CD4-positive, alpha-beta memory T cell (primary cell): ENCODE measurements at regions not wholly inside any gene's neighbourhood (a gene's known extent, or its start where the extent isn't known, plus 50 kb on each side); places are given as distances from the start of the nearest gene placed in this dataset.

Source experiments
- CTCF ChIA-PET: fragments of 350-600 bp; sonication (Branson Sonifier 250); formaldehyde crosslinking; loops from one replicate; lab custom pipeline; 2021; ENCODE audit warnings: inconsistent platforms; ENCODE audit not compliant: partially characterized antibody; lab: Charles Lee
- POLR2A ChIA-PET: fragments of 350-600 bp; sonication (Branson Sonifier 250); formaldehyde crosslinking; loops from one replicate; lab custom pipeline; 2021; ENCODE audit not compliant: partially characterized antibody; lab: Charles Lee
- DNase-seq, 5 donors: peaks; one replicate each; pipeline versions ENCODE4 v3.0.0 to v3.0.0-alpha.2; 2020 to 2022; ENCODE audit warnings: mixed read lengths in 1 of 5
- H3K27ac ChIP-seq: one replicate; pipeline ENCODE4 v1.7.0; 2013; ENCODE audit warnings: low read depth, low read length
- H3K27me3 ChIP-seq: 2 replicates; pipeline ENCODE4 v1.7.0; 2013; ENCODE audit warnings: mild to moderate bottlenecking, low read length, moderate library complexity; ENCODE audit not compliant: insufficient read depth
- H3K36me3 ChIP-seq: 2 replicates; pipeline ENCODE4 v1.7.0; 2013; ENCODE audit warnings: mild to moderate bottlenecking, low read length, moderate library complexity; ENCODE audit not compliant: insufficient read depth
- H3K4me1 ChIP-seq: 2 replicates; pipeline ENCODE4 v1.7.0; 2013; ENCODE audit warnings: mild to moderate bottlenecking, low read length, moderate library complexity; ENCODE audit not compliant: insufficient read depth
- H3K4me3 ChIP-seq, 2 donors: one replicate each; pipeline ENCODE4 v1.7.0; 2013; ENCODE audit warnings: low read length in 2 of 2, mild to moderate bottlenecking in 1 of 2
- H3K9me3 ChIP-seq, 2 donors: one replicate each; pipeline ENCODE4 v1.7.0; 2013; ENCODE audit warnings: low read length in 2 of 2, control low read depth in 1 of 2; ENCODE audit not compliant: control insufficient read depth in 1 of 2
- H3K27ac Mint-ChIP-seq, 7 donors: one replicate each; pipeline ENCODE4 v1.8.0; 2020 to 2021; ENCODE audit warnings: mixed read lengths in 7 of 7, mild to moderate bottlenecking in 6 of 7, inconsistent platforms in 3 of 7, moderate library complexity in 3 of 7
- H3K27me3 Mint-ChIP-seq, 2 donors: one replicate each; pipeline ENCODE4 v1.8.0; 2020 to 2021; ENCODE audit warnings: mixed read lengths in 2 of 2
- H3K36me3 Mint-ChIP-seq, 2 donors: one replicate each; pipeline ENCODE4 v1.8.0; 2020 to 2021; ENCODE audit warnings: mixed read lengths in 2 of 2, inconsistent platforms in 1 of 2, mild to moderate bottlenecking in 1 of 2
- H3K4me1 Mint-ChIP-seq, 4 donors: one replicate each; pipeline ENCODE4 v1.8.0; 2020 to 2021; ENCODE audit warnings: mixed read lengths in 4 of 4, mild to moderate bottlenecking in 1 of 4
- H3K4me3 Mint-ChIP-seq, 8 donors: one replicate each; pipeline ENCODE4 v1.8.0; 2020 to 2021; ENCODE audit warnings: mixed read lengths in 8 of 8, mild to moderate bottlenecking in 7 of 8, moderate library complexity in 6 of 8, inconsistent platforms in 3 of 8
- H3K9me3 Mint-ChIP-seq, 8 donors: one replicate each; pipeline ENCODE4 v1.8.0; 2020 to 2021; ENCODE audit warnings: mixed read lengths in 8 of 8, mild to moderate bottlenecking in 5 of 8, inconsistent platforms in 3 of 8, moderate library complexity in 1 of 8
- intact Hi-C: fragments of 100-400 bp; cut with micrococcal nuclease; formaldehyde crosslinking; loops from one replicate; pipeline ENCODE4 v1.15.1; 2023

GRCh38 chr3:66854601-66855151 is 143.4 kb upstream of the KBTBD8 start:
- Histone ChIP-seq H3K9me3 (no peaks in the 10 kb centered on the region), H3K4me1 (no peaks in the 10 kb centered on the region), H3K36me3 (no peaks in the 10 kb centered on the region), H3K27ac (no peak overlapping the region), H3K27me3 (no peaks in the 10 kb centered on the region), H3K4me3 (no peak overlapping the region)
- Mint-ChIP-seq H3K27ac (no peak overlapping the region), H3K9me3 (no peaks in the 10 kb centered on the region), H3K4me3 (no peak overlapping the region), H3K36me3 (no peaks in the 10 kb centered on the region), H3K27me3 (peaks cover 0 to 3% of the 10 kb centered on the region in 2 donors), H3K4me1 (no peaks in the 10 kb centered on the region)
- POLR2A ChIA-PET, result no interaction called here
- no peak for DNase-seq
- intact Hi-C loops, result no loop called here
- CTCF ChIA-PET, result no interaction called here

GRCh38 chr3:66856533-66856932 is 141.6 kb upstream of the KBTBD8 start:
- Histone ChIP-seq H3K4me3 (no peak overlapping the region), H3K36me3 (no peaks in the 10 kb centered on the region), H3K27me3 (no peaks in the 10 kb centered on the region), H3K27ac (no peak overlapping the region), H3K4me1 (no peaks in the 10 kb centered on the region), H3K9me3 (no peaks in the 10 kb centered on the region)
- no peak overlapping the region for H3K27ac Mint-ChIP-seq
- intact Hi-C loops, result no loop called here
- H3K27me3 Mint-ChIP-seq, result peaks cover 0 to 2% of the 10 kb centered on the region in 2 donors
- H3K4me3 Mint-ChIP-seq, result no peak overlapping the region
- H3K9me3 Mint-ChIP-seq, result peaks cover 0 to 2% (median 0%) of the 10 kb centered on the region in 8 donors
- no peaks in the 10 kb centered on the region for H3K4me1 Mint-ChIP-seq
- ChIA-PET POLR2A (no interaction called here), CTCF (no interaction called here)
- DNase-seq, result no peak
- H3K36me3 Mint-ChIP-seq, result no peaks in the 10 kb centered on the region

- intact Hi-C loops, result no loop called here
- Mint-ChIP-seq H3K27ac (no peak overlapping the region), H3K9me3 (peaks cover 0 to 2% (median 0%) of the 10 kb centered on the region in 8 donors), H3K27me3 (peaks cover 0 to 2% of the 10 kb centered on the region in 2 donors), H3K36me3 (no peaks in the 10 kb centered on the region), H3K4me3 (no peak overlapping the region), H3K4me1 (no peaks in the 10 kb centered on the region)
- Histone ChIP-seq H3K27ac (no peak overlapping the region), H3K9me3 (no peaks in the 10 kb centered on the region), H3K36me3 (no peaks in the 10 kb centered on the region), H3K4me3 (no peak overlapping the region), H3K27me3 (no peaks in the 10 kb centered on the region), H3K4me1 (no peaks in the 10 kb centered on the region)
- CTCF ChIA-PET, result no interaction called here
- POLR2A ChIA-PET, result no interaction called here
- DNase-seq, result no peak
These were observed 139.3 kb upstream of the KBTBD8 start for GRCh38 chr3:66858656-66859381.

- Mint-ChIP-seq H3K4me1 (no peaks in the 10 kb centered on the region), H3K4me3 (no peak overlapping the region), H3K27me3 (no peaks in the 10 kb centered on the region), H3K36me3 (no peaks in the 10 kb centered on the region), H3K9me3 (peaks cover 0 to 2% (median 0%) of the 10 kb centered on the region in 8 donors), H3K27ac (no peak overlapping the region)
- ChIA-PET POLR2A (no interaction called here), CTCF (no interaction called here)
- Histone ChIP-seq H3K36me3 (no peaks in the 10 kb centered on the region), H3K9me3 (no peaks in the 10 kb centered on the region), H3K4me3 (no peak overlapping the region), H3K27me3 (no peaks in the 10 kb centered on the region), H3K4me1 (no peaks in the 10 kb centered on the region), H3K27ac (no peak overlapping the region)
- intact Hi-C loops, result no loop called here
- DNase-seq, result no peak
These were observed 137.3 kb upstream of the KBTBD8 start for GRCh38 chr3:66860771-66861170.

GRCh38 chr3:66863205-66864111 is 134.6 kb upstream of the KBTBD8 start:
- intact Hi-C loops, result no loop called here
- H3K27me3 Mint-ChIP-seq, result no peaks in the 10 kb centered on the region
- H3K4me1 Mint-ChIP-seq, result no peaks in the 10 kb centered on the region
- Histone ChIP-seq H3K4me3 (no peak overlapping the region), H3K9me3 (no peaks in the 10 kb centered on the region), H3K36me3 (no peaks in the 10 kb centered on the region), H3K27ac (no peak overlapping the region), H3K4me1 (no peaks in the 10 kb centered on the region), H3K27me3 (no peaks in the 10 kb centered on the region)
- H3K9me3 Mint-ChIP-seq, result peaks cover 0 to 2% (median 0%) of the 10 kb centered on the region in 8 donors
- no peak for DNase-seq
- ChIA-PET CTCF (no interaction called here), POLR2A (no interaction called here)
- no peaks in the 10 kb centered on the region for H3K36me3 Mint-ChIP-seq
- no peak overlapping the region for H3K27ac Mint-ChIP-seq
- H3K4me3 Mint-ChIP-seq, result no peak overlapping the region

GRCh38 chr3:66884659-66885058 is 113.4 kb upstream of the KBTBD8 start:
- Histone ChIP-seq H3K4me1 (no peaks in the 10 kb centered on the region), H3K9me3 (no peaks in the 10 kb centered on the region), H3K36me3 (no peaks in the 10 kb centered on the region), H3K27me3 (no peaks in the 10 kb centered on the region), H3K27ac (no peak overlapping the region), H3K4me3 (no peak overlapping the region)
- H3K36me3 Mint-ChIP-seq, result no peaks in the 10 kb centered on the region
- H3K27me3 Mint-ChIP-seq, result peaks cover 0 to 4% of the 10 kb centered on the region in 2 donors
- H3K4me3 Mint-ChIP-seq, result no peak overlapping the region
- peaks cover 0 to 2% (median 0%) of the 10 kb centered on the region in 4 donors for H3K4me1 Mint-ChIP-seq
- H3K9me3 Mint-ChIP-seq, result peaks cover 0 to 10% (median 3%) of the 10 kb centered on the region in 8 donors
- CTCF ChIA-PET, result no interaction called here
- no peak overlapping the region for H3K27ac Mint-ChIP-seq
- DNase-seq, result no peak
- POLR2A ChIA-PET, result no interaction called here
- intact Hi-C loops, result no loop called here

GRCh38 chr3:66885326-66886000 is 112.6 kb upstream of the KBTBD8 start:
- Histone ChIP-seq H3K27me3 (no peaks in the 10 kb centered on the region), H3K9me3 (no peaks in the 10 kb centered on the region), H3K4me1 (no peaks in the 10 kb centered on the region), H3K4me3 (no peak overlapping the region), H3K36me3 (no peaks in the 10 kb centered on the region), H3K27ac (no peak overlapping the region)
- Mint-ChIP-seq H3K27ac (no peak overlapping the region), H3K4me3 (no peak overlapping the region), H3K27me3 (peaks cover 0 to 2% of the 10 kb centered on the region in 2 donors), H3K9me3 (peaks cover 0 to 15% (median 4%) of the 10 kb centered on the region in 8 donors), H3K36me3 (no peaks in the 10 kb centered on the region), H3K4me1 (peaks cover 0 to 8% (median 3%) of the 10 kb centered on the region in 4 donors)
- ChIA-PET CTCF (no interaction called here), POLR2A (no interaction called here)
- DNase-seq, result no peak
- intact Hi-C loops, result no loop called here
